ENCODE measurements at regions not wholly inside any gene's neighbourhood (a gene's known extent, or its start where the extent isn't known, plus 50 kb on each side); places are given as distances from the start of the nearest gene placed in this dataset.

DNA sequence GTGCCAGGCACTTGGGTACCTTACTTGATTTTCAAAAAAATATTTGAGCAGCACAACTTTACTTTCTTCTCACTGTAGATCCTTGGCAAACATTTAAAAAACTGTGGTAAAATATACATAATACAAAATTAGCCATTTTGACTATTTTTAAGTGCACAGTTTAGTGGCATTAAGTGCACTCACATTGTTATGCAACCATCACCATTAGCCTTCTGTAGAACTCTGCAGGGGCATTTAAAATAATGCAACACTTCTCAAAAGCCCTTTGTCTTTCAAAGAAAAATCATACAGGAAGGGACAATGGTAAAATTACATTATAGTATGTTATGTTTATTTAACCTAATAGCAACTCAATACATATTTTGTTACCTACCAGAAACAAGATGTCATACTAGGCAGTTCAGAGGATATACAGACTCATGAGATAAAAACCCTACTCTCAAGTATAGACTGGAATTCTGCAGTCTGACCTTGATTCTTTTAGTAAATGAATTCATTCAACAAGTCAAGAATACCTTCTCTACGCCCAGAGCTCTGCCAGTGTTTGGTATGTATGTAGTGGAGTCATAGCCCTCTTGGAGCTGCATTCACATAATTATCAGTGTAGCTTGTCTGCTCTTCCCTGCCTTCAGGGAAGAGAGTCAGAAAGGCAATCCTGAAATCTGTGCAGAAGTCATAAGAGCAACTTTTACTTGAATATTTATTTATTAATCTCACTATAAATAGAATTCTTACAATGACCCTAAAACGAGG lies 74.0 kb upstream of the ARRDC3 start:
- TF ChIP-seq, protein P1, sequence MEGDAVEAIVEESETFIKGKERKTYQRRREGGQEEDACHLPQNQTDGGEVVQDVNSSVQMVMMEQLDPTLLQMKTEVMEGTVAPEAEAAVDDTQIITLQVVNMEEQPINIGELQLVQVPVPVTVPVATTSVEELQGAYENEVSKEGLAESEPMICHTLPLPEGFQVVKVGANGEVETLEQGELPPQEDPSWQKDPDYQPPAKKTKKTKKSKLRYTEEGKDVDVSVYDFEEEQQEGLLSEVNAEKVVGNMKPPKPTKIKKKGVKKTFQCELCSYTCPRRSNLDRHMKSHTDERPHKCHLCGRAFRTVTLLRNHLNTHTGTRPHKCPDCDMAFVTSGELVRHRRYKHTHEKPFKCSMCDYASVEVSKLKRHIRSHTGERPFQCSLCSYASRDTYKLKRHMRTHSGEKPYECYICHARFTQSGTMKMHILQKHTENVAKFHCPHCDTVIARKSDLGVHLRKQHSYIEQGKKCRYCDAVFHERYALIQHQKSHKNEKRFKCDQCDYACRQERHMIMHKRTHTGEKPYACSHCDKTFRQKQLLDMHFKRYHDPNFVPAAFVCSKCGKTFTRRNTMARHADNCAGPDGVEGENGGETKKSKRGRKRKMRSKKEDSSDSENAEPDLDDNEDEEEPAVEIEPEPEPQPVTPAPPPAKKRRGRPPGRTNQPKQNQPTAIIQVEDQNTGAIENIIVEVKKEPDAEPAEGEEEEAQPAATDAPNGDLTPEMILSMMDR (IDR thresholded peaks at IDR 0.05; ENCODE audit: low read length) = no peak
- no peak for TF ChIP-seq EZH2 (IDR thresholded peaks at IDR 0.05; ENCODE audit: borderline replicate concordance, low read length)

Data from OCI-LY1 (cell line).